GM23338 (cell line): ENCODE measurements at regions not wholly inside any gene's neighbourhood (a gene's known extent, or its start where the extent isn't known, plus 50 kb on each side); places are given as distances from the start of the nearest gene placed in this dataset.

Source experiments
- ATAC-seq: fragments of 200-7000 bp; cut with Tn5 transposase; 3 replicates; pipeline ENCODE4 v1.9.1; 2020
- DNase-seq: peaks from one replicate; pipeline ENCODE4 v3.0.0-alpha.2; 2015; ENCODE audit warnings: low spot score
- H2AFZ ChIP-seq: fragments of 200-600 bp; sonication (generic); 2 replicates; pipeline ENCODE4 v1.8.0; 2016; ENCODE audit warnings: antibody characterized with exemption, mild to moderate bottlenecking, moderate library complexity
- H3F3A ChIP-seq: fragments of 200-600 bp; sonication (generic); replicated peaks from 2 replicates; pipeline ENCODE4 v1.8.0; 2017; ENCODE audit warnings: antibody characterized with exemption, mixed run types, low read depth
- H3K27ac ChIP-seq: fragments of 200-600 bp; sonication (generic); 2 replicates; pipeline ENCODE4 v1.6.1; 2016; ENCODE audit warnings: low read depth
- H3K27me3 ChIP-seq: fragments of 200-600 bp; sonication (generic); 2 replicates; pipeline ENCODE4 v1.8.0; 2016; ENCODE audit warnings: mild to moderate bottlenecking, mixed run types, moderate library complexity; ENCODE audit not compliant: insufficient read depth
- H3K36me3 ChIP-seq: fragments of 200-600 bp; sonication (generic); 2 replicates; pipeline ENCODE4 v1.8.0; 2016; ENCODE audit warnings: mild to moderate bottlenecking; ENCODE audit not compliant: insufficient read depth
- H3K4me1 ChIP-seq: fragments of 200-600 bp; sonication (generic); 2 replicates; pipeline ENCODE4 v1.8.0; 2016; ENCODE audit warnings: mild to moderate bottlenecking, moderate library complexity; ENCODE audit not compliant: insufficient read depth
- H3K4me2 ChIP-seq: fragments of 200-600 bp; sonication (generic); 2 replicates; pipeline ENCODE4 v1.7.1; 2017; ENCODE audit warnings: mixed run types
- H3K4me3 ChIP-seq: fragments of 200-600 bp; sonication (generic); 2 replicates; pipeline ENCODE4 v1.6.1; 2016; ENCODE audit warnings: mixed run types
- H3K79me2 ChIP-seq: fragments of 200-600 bp; sonication (generic); replicated peaks from 2 replicates; pipeline ENCODE4 v1.8.0; 2017; ENCODE audit warnings: mild to moderate bottlenecking; ENCODE audit not compliant: insufficient read depth
- H3K9me2 ChIP-seq: fragments of 200-600 bp; sonication (generic); 2 replicates; pipeline ENCODE4 v1.8.0; 2017; ENCODE audit not compliant: insufficient read depth
- H4K20me1 ChIP-seq: fragments of 200-600 bp; sonication (generic); replicated peaks from 2 replicates; pipeline ENCODE4 v1.8.0; 2017; ENCODE audit warnings: mild to moderate bottlenecking; ENCODE audit not compliant: insufficient read depth
- H3K27ac Mint-ChIP-seq: 2 replicates; pipeline ENCODE4 v1.8.0; 2020; ENCODE audit warnings: inconsistent platforms, mild to moderate bottlenecking, moderate library complexity, mixed read lengths
- H3K27me3 Mint-ChIP-seq: 3 replicates; pipeline ENCODE4 v1.8.0; 2022; ENCODE audit warnings: low read depth, mild to moderate bottlenecking, moderate library complexity, mixed read lengths, inconsistent platforms; ENCODE audit not compliant: insufficient read depth, poor library complexity
- H3K36me3 Mint-ChIP-seq: 3 replicates; pipeline ENCODE4 v1.8.0; 2021; ENCODE audit warnings: low read depth, mild to moderate bottlenecking, inconsistent platforms, moderate library complexity, mixed read lengths
- H3K4me1 Mint-ChIP-seq: 3 replicates; pipeline ENCODE4 v1.8.0; 2020; ENCODE audit warnings: mild to moderate bottlenecking, inconsistent platforms, mixed read lengths
- H3K4me3 Mint-ChIP-seq: 3 replicates; pipeline ENCODE4 v1.8.0; 2021; ENCODE audit warnings: moderate library complexity, mild to moderate bottlenecking, inconsistent platforms, mixed read lengths
- H3K9me3 Mint-ChIP-seq: 3 replicates; pipeline ENCODE4 v1.8.0; 2020; ENCODE audit warnings: moderate library complexity, mild to moderate bottlenecking, inconsistent platforms, mixed read lengths
- CREB1 ChIP-seq: fragments of 250-450 bp; sonication (Bioruptor Pico); IDR thresholded peaks from 2 replicates; pipeline ENCODE4 v1.5.0; 2020; ENCODE audit warnings: low read depth, mild to moderate bottlenecking, moderate library complexity
- CTCF ChIP-seq, 2 experiments: fragments of 200-600 bp in 1 of 2; sonication (generic) in 1 of 2; conservative IDR thresholded peaks; 2 replicates each; pipeline versions ENCODE4 v1.5.1 to v1.6.1; 2016 to 2017; ENCODE audit warnings: antibody characterized with exemption in 2 of 2, low read depth in 2 of 2, mild to moderate bottlenecking in 2 of 2, moderate library complexity in 1 of 2
- ETS1 ChIP-seq: IDR thresholded peaks from 2 replicates; pipeline ENCODE4 v1.6.1; 2016; ENCODE audit warnings: antibody characterized with exemption
- EZH2 ChIP-seq: fragments of 200-600 bp; sonication (generic); IDR thresholded peaks from one replicate; pipeline ENCODE4 v1.8.0; 2017; ENCODE audit warnings: antibody characterized with exemption, mild to moderate bottlenecking, low read depth; ENCODE audit not compliant: unreplicated experiment
- JUNB ChIP-seq: IDR thresholded peaks from one replicate; pipeline ENCODE4 v1.6.1; 2016; ENCODE audit warnings: antibody characterized with exemption; ENCODE audit not compliant: unreplicated experiment
- NANOG ChIP-seq: IDR thresholded peaks from 2 replicates; pipeline ENCODE4 v1.6.1; 2016; ENCODE audit warnings: antibody characterized with exemption, borderline replicate concordance
- POLR2AphosphoS5 ChIP-seq: IDR thresholded peaks from 2 replicates; pipeline ENCODE4 v1.6.1; 2016; ENCODE audit warnings: antibody characterized with exemption, low read depth
- REST ChIP-seq: IDR thresholded peaks from one replicate; pipeline ENCODE4 v1.6.1; 2018; ENCODE audit warnings: antibody characterized with exemption; ENCODE audit not compliant: unreplicated experiment
- STAT1 ChIP-seq: IDR thresholded peaks from one replicate; pipeline ENCODE4 v1.6.1; 2016; ENCODE audit warnings: antibody characterized with exemption; ENCODE audit not compliant: unreplicated experiment
- ZNF114 ChIP-seq: fragments of 250-450 bp; sonication (Bioruptor Pico); IDR thresholded peaks from 2 replicates; pipeline ENCODE4 v1.5.0; 2020; ENCODE audit warnings: mild to moderate bottlenecking, moderate library complexity
- ZNF331 ChIP-seq: fragments of 250-450 bp; sonication (Bioruptor Pico); IDR thresholded peaks from 2 replicates; pipeline ENCODE4 v1.5.0; 2020; ENCODE audit warnings: low read depth, mild to moderate bottlenecking, moderate library complexity

- TF ChIP-seq REST (no peak), ZNF331 (no peak), ETS1 (no peak), CREB1 (CRISPR knock-in tag) (no peak), EZH2 (no peak), CTCF (conservative IDR thresholded peaks at IDR 0.05; ENCODE audit: low read depth in 2 of 2) (no peak), ZNF114 (no peak)
Observed at GRCh38 chr9:71524516-71524915, 243.8 kb downstream of the CEMIP2 start (continued).

GRCh38 chr9:71521132-71521531, 247.2 kb downstream of the CEMIP2 start:
- H3K27ac Mint-ChIP-seq = no peak overlapping the region
- H3K27ac ChIP-seq = no peak overlapping the region
- 0 out of 2 replicates have a peak, but pooled peaks cover 2% of the 10 kb centered on the region for H3K9me2 ChIP-seq
- H3K27me3 Mint-ChIP-seq = peaks cover 6% of the 10 kb centered on the region
- no peak overlapping the region for H3K4me2 ChIP-seq
- no peaks in the 10 kb centered on the region for H3K27me3 ChIP-seq
- H3K36me3 Mint-ChIP-seq = no peaks in the 10 kb centered on the region
- ATAC-seq (no peak), DNase-seq (no peak)
- H4K20me1 ChIP-seq = no peaks in the 10 kb centered on the region
- H3K4me1 ChIP-seq = peaks cover 20% of the 10 kb centered on the region
- peaks cover 13% of the 10 kb centered on the region; the same call in 2 of the 3 replicates for H3K4me1 Mint-ChIP-seq
- no peaks in the 10 kb centered on the region for H3F3A ChIP-seq
- H3K36me3 ChIP-seq = no peaks in the 10 kb centered on the region
- H3K4me3 Mint-ChIP-seq = no peak overlapping the region
- no peak overlapping the region for H2AFZ ChIP-seq
- no peaks in the 10 kb centered on the region for H3K79me2 ChIP-seq
- H3K9me3 Mint-ChIP-seq = no peaks in the 10 kb centered on the region
- H3K4me3 ChIP-seq = no peak overlapping the region
- TF ChIP-seq CTCF (conservative IDR thresholded peaks at IDR 0.05; ENCODE audit: low read depth in 2 of 2) (no peak), JUNB (no peak), EZH2 (no peak), REST (no peak), NANOG (no peak), CREB1 (CRISPR knock-in tag) (no peak), STAT1 (no peak), ZNF331 (no peak), ETS1 (no peak), ZNF114 (no peak), POLR2AphosphoS5 (no peak)
